Endothelial cell of umbilical vein (primary cell): ENCODE measurements at regions not wholly inside any gene's neighbourhood (a gene's known extent, or its start where the extent isn't known, plus 50 kb on each side); places are given as distances from the start of the nearest gene placed in this dataset.

Experiments used
- EZH2 ChIP-seq: IDR thresholded peaks from 2 replicates; pipeline ENCODE4 v1.6.1; 2012; ENCODE audit warnings: borderline replicate concordance, low read depth, mild to moderate bottlenecking, moderate library complexity, low read length, inconsistent platforms; ENCODE audit not compliant: severe bottlenecking
- POLR2AphosphoS5 ChIP-seq: IDR thresholded peaks from 2 replicates; pipeline ENCODE4 v1.6.1; 2012; ENCODE audit warnings: low read depth, mild to moderate bottlenecking, control low read depth, low read length, moderate library complexity; ENCODE audit not compliant: insufficient read depth
- TF ChIP-seq, protein P1 (sequence below), 2 donors: IDR thresholded peaks; 1 replicate in 1 of 2; 2 replicates in 1 of 2; pipeline ENCODE4 v1.5.1; 2011; ENCODE audit warnings: low read length in 2 of 2, mild to moderate bottlenecking in 2 of 2, moderate library complexity in 2 of 2, control low read depth in 1 of 2, inconsistent platforms in 1 of 2, low read depth in 1 of 2; ENCODE audit not compliant: insufficient read depth in 1 of 2; ENCODE audit errors: extremely low read depth in 1 of 2

DNA sequence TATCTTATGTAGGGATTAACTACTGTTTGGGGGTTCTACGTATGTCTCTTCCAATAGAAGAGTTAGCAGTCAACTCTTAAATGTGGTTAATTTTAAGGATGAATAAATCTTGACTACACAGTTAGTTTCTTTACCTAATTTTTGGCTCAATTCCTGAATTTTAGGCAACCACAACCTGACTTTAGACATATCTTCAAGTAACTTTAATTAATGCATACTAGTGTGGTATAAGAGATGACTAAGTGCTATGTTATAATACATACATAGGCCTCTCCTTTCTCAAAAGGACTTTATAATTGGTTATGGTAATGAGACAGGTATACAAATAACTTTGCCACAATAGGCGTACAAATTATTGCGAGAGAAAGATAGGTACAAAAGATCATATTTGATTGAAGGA, 312.0 kb downstream of the IRS1 start:
- TF ChIP-seq POLR2AphosphoS5: no peak
- TF ChIP-seq, protein P1, sequence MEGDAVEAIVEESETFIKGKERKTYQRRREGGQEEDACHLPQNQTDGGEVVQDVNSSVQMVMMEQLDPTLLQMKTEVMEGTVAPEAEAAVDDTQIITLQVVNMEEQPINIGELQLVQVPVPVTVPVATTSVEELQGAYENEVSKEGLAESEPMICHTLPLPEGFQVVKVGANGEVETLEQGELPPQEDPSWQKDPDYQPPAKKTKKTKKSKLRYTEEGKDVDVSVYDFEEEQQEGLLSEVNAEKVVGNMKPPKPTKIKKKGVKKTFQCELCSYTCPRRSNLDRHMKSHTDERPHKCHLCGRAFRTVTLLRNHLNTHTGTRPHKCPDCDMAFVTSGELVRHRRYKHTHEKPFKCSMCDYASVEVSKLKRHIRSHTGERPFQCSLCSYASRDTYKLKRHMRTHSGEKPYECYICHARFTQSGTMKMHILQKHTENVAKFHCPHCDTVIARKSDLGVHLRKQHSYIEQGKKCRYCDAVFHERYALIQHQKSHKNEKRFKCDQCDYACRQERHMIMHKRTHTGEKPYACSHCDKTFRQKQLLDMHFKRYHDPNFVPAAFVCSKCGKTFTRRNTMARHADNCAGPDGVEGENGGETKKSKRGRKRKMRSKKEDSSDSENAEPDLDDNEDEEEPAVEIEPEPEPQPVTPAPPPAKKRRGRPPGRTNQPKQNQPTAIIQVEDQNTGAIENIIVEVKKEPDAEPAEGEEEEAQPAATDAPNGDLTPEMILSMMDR (IDR thresholded peaks at IDR 0.05; ENCODE audit: extremely low read depth in 1 of 2, insufficient read depth in 1 of 2, low read depth in 1 of 2, low read length in 2 of 2): no peak
- no peak for TF ChIP-seq EZH2
